Stimulated activated CD8-positive, alpha-beta memory T cell treated with anti-CD3 and anti-CD28 coated beads, Interleukin-7, amount 100 ng/mL, for 4 hours (primary cell): ENCODE measurements at regions not wholly inside any gene's neighbourhood (a gene's known extent, or its start where the extent isn't known, plus 50 kb on each side); places are given as distances from the start of the nearest gene placed in this dataset.

Source experiments
- DNase-seq, 2 donors: peaks; one replicate each; pipeline ENCODE4 v3.0.0-alpha.2; 2020; ENCODE audit warnings: low read depth in 2 of 2

DNA sequence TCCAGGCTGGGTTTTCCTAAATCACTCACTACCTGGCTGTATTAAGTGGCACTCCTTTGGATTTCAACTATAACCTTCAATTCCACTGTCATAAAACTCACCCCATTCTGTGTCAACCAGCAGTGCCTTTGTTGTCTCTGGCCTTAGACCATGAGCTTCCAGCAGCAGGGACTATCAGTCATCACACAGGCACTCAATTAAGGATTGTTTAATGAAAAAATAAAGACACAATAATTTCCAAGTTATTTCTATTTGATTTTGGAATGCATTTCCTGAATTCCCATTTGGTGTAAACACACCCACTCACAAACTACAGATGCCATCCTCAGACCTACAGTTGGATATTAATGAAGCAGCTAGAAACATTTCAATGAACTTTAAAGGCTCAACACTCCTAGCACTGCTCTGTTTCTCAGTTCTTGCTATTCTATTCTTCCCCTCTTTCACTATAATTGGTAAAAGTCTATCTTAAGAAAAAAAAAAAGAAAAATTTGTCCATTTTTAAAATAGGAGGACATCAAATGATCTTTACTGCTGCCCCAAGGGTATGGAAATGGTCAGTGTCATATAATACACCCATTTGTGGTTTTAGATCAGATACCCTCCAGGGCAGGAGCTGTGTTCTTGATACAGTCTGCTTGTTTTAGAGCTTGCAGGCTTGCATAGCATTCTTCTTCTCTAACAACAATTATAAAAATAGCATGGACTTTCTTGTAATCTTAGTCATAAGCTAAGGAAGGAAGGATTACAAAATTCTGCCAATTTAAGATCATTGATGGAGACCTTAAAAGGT is 156.4 kb downstream of the PTGER3 start:
- no peak for DNase-seq

DNA sequence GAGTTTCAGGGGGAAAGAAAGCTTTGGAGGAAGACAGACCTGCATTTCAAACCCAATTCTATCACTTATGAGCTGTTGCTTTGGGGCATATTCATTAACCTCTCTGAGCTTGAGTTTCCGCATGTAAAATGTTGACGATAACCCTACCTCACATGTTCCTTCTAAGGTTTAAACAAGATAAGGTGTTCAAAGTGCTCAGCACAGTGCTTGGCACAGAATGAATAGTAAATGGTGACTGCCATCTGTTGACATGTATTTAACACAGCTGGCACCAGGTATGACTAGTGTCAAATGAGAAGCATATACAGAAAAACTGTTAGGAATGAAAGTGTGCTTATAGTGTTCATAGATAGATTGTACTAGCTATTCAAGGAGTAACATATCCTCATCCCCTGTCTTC is 155.5 kb downstream of the PTGER3 start:
- DNase-seq, result no peak

- no peak for DNase-seq
Measured at GRCh38 chr1:70892930-70893329, 154.7 kb downstream of the PTGER3 start.

GRCh38 chr1:70893381-70893780 is 154.2 kb downstream of the PTGER3 start:
- DNase-seq, result no peak

DNA sequence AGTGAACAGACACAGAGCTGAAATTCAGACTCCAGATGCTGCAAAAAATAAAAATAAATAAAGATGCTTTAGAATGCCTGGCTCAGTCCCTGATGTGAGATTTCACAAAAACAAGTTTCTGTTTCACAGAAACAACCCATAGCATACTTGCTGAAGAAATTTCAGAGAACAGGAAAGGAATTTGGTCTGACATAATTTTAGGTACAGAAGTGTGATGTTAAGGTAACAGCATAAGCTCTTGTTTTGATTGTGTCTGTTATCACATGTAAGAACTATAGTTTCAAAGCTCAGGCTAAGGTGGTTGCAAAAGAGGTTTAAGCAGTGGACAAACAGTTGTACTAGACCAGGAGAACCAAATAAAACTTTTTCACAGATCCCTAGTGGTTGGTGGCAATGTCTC is 152.1 kb downstream of the PTGER3 start:
- DNase-seq, result no peak

GRCh38 chr1:70896224-70896623 is 151.4 kb downstream of the PTGER3 start:
- no peak for DNase-seq

DNA sequence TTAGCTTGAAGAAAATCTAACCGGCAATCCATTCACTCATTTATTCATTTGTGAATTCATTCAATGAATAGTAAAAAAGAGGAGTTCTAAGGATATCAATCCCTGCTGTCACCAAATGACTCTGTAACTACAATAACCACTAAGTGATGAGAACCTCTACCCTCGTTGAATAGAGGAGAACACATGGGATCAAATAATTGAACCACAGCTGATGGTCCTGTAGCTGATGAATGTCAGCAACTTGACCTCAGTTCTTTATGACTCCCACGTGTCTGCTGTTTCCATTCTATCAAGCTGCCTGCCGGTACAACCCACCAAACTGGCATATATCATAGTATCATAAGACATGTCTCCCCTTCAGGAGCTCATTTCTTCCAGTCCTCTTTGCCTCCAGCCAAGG is 150.3 kb downstream of the PTGER3 start:
- no peak for DNase-seq

DNA sequence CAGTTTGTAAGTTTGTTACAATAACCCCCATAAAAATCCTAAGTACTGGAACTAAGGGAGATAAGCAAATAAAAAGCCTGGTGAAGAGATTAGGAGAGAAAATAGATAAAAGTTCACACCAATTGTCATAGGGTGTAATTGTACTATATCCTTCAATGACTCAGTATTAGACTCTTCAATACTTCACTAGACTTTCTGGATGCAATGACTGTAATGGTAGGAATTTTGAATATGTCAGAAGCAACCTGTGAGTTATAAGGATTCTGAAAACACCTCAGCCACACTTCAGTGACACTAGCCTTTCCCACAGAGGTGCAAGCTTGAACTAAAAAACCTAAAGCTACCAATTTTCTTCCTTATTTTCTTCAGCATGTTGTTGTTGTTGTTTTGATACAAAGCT is 147.9 kb downstream of the PTGER3 start:
- DNase-seq, result no peak

- no peak for DNase-seq
Measured at GRCh38 chr1:70902211-70902610, 145.4 kb downstream of the PTGER3 start.

- no peak for DNase-seq
Measured at GRCh38 chr1:70906800-70907199, 140.8 kb downstream of the PTGER3 start.

DNA sequence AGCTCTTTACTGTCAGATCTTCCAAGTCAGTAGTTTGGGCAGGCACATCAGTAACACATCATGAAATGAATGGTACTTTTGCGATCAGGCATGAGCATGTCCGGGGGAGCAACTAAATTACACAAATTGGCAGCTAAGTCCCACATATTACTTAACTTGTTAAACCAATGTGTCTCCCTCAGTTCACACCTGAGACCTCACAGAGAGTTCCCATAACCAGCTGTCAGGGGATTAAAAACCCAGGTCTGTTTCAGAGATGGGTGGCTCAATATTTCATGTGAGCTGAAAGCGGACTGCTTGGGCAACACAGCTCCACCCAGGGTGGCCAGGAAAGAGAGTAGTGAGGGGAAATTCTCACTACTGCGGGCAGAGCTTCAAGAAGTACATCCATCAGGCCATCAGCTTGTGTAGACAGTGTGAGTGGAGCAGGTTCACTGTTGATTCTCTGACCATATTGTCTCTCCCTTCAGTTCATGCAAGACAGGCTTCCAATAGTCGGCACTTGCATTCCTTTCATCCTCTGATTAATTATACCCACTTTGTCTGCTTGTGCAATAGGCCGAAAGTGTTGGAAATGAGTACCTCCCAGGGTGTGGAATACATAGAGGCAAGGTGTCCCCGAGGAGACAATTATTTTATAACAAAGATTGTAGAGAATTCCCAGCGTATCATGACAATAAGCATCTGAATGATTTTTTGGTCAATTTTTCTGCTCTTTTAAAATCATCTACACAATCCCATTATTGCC is 139.9 kb downstream of the PTGER3 start:
- no peak for DNase-seq

GRCh38 chr1:70909262-70909822 is 138.3 kb downstream of the PTGER3 start:
- no peak for DNase-seq

DNA sequence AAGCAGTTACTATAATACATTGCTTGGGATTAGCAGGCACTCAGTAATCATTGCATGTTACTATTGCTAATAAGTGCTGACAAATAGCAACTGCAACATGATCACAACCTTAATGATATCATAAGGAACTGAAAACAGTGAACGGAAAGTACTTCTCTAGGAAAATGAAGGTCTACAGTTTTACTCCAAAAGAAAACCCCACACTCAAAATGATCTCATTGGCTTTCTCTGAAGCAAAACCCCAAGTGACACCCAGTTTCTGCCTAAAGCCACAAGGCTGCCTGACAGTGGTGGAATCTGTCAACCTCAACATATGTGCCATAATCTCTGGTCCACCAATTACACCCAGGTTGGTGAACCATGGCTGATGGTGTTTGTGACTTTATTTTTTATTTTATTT is 137.6 kb downstream of the PTGER3 start:
- no peak for DNase-seq

DNA sequence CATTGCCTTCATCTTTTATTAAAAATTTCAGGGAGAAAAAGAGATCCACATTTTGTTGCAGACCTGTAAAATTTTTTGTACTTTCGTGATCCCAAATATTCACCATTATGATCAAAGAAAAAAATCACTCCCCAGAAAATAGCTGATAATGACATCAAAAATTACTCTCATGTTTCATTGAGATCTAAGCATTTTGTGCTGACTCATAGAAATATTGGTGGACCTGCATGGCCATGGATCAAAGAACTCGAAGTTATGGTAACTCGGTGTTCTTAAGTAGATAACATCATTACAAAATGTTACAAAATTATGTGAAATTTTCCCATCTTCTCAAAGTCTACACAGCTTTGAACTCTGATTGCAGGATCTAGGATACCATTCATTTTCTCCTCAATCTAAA is 135.8 kb downstream of the PTGER3 start:
- DNase-seq, result no peak

GRCh38 chr1:70914224-70914623 is 133.4 kb downstream of the PTGER3 start:
- DNase-seq, result no peak

DNA sequence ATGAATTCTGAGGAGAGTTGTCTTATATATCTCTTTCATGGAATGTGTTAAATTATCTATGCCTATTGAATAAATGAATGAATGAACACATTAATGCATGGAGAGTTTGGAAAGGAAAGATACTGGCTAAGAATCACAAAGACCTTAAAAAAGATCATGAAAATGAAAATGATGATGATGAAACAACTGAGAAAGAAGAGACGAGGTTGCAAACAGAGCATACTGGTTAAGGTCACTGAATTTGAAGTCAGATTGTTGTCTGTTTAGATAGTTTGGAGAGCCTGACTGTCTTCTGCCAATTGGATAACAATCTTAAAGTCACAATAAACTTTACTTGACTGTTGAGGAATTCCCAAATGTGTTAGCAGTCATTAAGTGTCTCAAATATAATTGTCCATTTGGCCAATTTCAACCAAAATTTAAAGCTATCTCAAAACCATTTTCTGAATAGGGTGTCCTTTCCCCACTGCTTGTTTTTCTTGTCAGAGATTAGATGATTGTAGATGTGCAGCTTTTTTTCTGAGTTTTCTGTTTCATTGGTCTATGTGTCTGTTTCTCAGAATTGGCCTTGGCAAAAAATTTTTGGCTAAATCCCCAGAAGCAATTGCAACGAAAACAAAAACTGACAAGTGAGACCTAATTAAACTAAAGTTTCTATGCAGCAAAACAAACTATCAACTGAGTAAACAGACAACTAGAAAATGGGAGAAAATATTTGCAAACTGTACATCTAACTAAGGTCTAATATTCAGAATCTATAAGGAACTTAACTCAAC is 132.2 kb downstream of the PTGER3 start:
- no peak for DNase-seq

DNA sequence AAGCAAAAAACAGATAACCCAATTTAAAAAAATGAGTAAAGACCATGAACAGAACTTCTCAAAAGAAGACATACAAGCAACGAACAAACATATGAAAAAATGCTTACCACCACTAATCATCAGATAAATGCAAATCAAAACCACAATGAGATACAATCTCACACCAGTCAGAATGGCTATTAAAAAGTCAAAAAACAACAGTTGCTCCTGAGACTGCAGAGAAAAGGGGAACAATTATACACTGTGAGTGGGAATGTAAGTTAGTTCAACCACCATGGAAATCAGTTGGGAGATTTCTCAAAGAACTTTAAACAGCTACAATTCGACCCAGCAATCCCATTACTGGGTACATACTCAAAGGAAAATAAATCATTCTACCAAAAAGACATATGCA is 131.6 kb downstream of the PTGER3 start:
- no peak for DNase-seq

DNA sequence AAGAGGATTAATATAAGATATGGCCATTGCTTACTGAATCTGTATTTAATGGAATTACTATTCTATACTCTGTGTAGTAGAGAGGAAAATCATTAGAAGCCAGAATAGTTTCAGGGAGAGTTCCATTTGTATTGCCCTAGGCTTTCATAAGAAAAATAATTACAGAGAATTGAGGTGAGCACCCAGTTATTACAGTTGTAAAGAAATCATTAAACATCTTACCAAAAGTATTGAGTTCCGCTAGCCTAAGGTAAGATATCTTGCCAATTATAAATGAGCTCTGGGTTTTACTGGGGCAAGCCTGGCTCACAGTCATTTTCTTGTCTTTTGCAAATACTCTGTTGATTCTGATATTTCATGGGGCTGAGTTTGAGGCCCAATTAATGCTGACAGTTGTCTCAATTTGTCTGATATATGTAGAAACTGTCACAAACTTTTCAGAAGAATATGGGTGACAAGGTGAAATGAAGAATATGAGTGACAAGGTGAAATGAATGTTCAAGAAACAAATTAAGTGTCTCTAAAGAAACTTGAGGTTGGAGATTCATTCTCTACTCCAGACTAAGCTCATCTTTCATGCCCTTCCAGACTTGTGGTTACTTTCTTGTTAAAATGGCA is 127.8 kb downstream of the PTGER3 start:
- DNase-seq, result no peak
